Amniotic stem cell (primary cell): ENCODE measurements at regions not wholly inside any gene's neighbourhood (a gene's known extent, or its start where the extent isn't known, plus 50 kb on each side); places are given as distances from the start of the nearest gene placed in this dataset.

Experiments
- DNase-seq: peaks from one replicate; lab custom pipeline; 2025; lab: John Stamatoyannopoulos, UW

- no peak for DNase-seq
Observed at GRCh38 chr4:61027939-61028338, 172.2 kb upstream of the ADGRL3 start.

DNA sequence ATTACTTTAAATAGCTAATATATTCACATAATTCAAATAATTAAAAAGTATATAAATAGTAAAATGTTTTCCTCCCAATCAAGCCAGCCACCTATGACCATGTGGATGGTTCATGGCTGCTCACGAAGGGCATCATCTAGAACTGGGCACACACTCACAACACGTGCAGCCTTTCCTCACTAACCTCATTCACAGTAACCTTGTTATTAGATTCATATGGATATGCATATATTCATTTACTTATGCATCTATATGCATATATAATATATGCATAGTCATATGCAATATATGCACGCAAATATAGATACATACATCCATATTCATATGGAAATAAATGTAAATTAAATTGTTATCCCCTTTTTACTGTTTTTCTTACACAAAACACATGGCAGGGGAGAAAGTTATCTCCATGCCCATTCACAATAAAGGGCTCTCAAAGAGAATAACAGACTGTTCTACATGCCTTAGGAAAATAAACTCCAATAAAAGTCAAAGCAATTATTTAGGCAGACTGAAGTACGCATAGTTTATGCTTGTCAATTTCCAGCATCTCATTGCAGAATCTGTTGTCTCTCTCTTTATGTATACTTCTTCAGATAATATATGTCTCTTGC is 163.9 kb upstream of the ADGRL3 start:
- DNase-seq = no peak

DNA sequence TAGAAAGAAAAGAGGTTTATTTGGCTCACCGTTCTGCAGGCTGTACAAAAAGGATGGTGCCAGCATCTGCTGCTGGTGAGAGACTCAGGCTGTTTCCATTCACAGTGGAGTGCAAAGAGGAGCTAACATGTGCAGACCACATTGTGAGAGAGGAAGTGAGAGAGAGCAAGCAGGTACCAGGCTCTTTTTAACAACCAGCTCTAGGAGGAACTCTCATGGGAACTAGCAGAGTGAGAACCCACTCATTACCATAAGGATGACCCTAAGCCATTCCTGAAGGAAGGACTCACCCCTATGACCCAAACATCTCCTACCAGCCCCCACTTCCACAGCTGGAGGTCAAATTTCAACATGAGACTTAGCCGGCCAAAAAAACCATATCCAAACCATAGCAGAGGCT is 158.6 kb upstream of the ADGRL3 start:
- DNase-seq = no peak

- DNase-seq = no peak
Observed at GRCh38 chr4:61044837-61045236, 155.3 kb upstream of the ADGRL3 start.

DNA sequence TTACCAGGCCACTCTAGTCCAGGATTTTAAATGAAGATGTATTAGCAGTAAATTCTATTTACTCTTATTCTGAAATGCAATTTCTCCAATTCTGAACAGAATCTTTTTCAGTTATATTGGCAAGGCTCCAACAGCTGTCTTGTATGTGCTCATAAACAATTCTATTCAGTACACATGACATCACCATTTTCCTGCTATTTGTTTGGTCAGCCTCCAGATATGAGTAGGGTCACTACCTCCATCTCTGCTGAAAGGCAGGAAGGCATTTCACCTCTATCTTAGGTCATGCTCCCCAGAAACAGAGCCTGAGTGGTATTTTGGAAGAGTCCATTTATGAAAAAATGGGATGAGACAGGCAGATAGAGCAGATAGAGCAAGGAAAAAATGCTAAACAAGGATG is 151.1 kb upstream of the ADGRL3 start:
- DNase-seq = no peak

DNA sequence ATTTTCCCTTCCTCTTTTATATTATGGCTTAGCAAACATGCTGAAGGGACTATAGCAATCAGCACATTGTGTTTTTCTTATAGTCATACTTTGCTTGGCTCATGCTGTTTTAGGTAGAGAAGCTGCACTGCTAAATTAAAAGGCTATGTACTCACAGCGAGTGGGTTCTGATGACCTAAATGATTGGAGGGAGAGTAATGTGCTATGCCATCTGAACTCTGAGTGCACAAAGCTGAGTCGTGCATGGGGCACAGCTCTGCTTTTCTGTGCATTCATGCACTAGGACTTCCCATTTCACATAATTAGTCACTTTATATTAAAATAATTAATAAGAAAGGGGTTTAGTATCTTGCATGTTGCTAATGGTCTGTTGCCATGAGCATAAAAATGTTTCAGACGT is 132.7 kb upstream of the ADGRL3 start:
- DNase-seq = no peak

DNA sequence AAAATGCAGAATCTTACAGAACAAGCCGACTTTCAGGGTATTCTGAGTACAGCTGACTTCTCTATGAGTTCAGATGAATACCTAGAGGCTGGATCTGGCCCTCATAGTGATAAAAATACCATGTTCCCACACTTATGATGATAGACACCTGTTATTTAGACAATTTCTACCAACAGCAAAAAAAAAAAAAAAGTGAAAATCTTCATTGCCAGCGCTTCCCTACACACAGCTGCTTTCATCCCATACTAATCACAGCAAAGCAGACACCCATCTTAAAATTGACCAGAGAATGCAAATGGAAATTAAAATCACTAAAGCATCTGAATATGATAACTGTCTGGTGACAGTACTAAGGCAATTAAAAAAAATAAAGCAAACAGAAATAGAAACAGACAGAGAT is 132.1 kb upstream of the ADGRL3 start:
- no peak for DNase-seq

- no peak for DNase-seq
Observed at GRCh38 chr4:61068745-61069144, 131.4 kb upstream of the ADGRL3 start.

- DNase-seq = no peak
Observed at GRCh38 chr4:61070269-61070668, 129.9 kb upstream of the ADGRL3 start.

GRCh38 chr4:61079427-61079826 is 120.7 kb upstream of the ADGRL3 start:
- DNase-seq = no peak

- DNase-seq = no peak
Observed at GRCh38 chr4:61079976-61080375, 120.2 kb upstream of the ADGRL3 start.

DNA sequence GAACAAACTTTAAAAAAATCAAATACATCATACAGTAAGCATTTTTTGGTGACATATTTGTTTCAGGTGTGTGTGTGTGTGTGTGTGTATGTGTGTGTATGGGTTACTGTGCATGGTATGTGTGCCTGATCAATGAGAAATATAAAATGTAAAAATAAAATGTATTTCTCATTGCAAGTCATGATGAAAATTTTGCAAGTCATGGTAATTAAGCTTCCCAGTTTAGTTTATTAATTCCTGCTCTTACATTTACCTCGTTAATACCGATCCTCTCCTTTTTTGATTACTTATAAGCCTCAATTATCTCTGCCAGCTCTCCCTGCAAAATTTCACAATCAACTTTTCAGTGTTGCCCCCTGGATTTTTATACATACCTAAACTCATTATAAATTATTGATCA is 114.6 kb upstream of the ADGRL3 start:
- DNase-seq = no peak

- DNase-seq = no peak
Observed at GRCh38 chr4:61086357-61086756, 113.8 kb upstream of the ADGRL3 start.

DNA sequence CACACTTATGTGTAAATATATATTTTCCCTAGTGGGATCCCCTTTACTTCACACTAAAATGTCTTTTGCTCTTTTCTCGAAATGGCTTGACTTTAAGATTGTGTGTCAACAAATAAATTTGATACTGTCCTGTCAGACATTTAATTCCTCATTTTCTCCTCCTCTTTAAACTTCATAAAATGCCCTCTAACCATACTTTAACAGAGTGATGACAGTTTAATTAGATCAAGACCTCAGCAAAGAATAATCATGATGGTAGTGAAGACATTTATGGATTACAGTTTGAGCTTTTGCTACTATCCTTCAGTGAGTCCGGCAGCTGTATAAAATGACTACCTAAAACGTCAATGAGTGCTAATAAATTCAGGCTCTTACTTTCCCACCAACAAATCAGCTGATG is 113.1 kb upstream of the ADGRL3 start:
- no peak for DNase-seq

- no peak for DNase-seq
Observed at GRCh38 chr4:61094854-61095598, 105.1 kb upstream of the ADGRL3 start.

DNA sequence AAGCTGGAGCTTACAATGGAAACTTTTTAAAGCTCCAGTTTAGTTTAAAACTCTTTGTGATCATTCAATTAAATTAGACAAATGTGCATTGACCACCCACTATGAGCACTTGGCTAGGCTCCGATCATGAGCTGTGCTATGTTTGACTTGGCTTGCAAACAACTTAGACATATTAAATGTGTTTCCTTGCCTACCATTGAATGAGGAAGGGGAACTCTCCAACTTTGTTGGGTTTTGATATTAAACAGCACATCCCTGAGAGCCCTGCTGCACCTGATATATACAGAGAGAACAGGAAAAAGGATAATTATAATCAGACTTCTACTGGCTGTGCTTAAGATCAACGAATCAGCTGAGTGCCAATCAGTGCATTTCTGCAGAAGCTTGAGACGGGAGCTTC is 71.4 kb upstream of the ADGRL3 start:
- no peak for DNase-seq

- DNase-seq = no peak
Observed at GRCh38 chr4:61129971-61130370, 70.2 kb upstream of the ADGRL3 start.

- DNase-seq = no peak
Observed at GRCh38 chr4:61143461-61143860, 56.7 kb upstream of the ADGRL3 start.

- DNase-seq = no peak
Observed at GRCh38 chr4:61149278-61149677, 50.8 kb upstream of the ADGRL3 start.
